DND-41 (cell line): ENCODE measurements at regions not wholly inside any gene's neighbourhood (a gene's known extent, or its start where the extent isn't known, plus 50 kb on each side); places are given as distances from the start of the nearest gene placed in this dataset.

Experiments
- ATAC-seq: fragments of 200-7000 bp; cut with Tn5 transposase; 3 replicates; pipeline ENCODE4 v1.9.1; 2021; ENCODE audit warnings: low read depth; ENCODE audit not compliant: insufficient read depth
- DNase-seq: peaks from one replicate; pipeline ENCODE4 v3.0.0-alpha.2; 2020
- H2AFZ ChIP-seq: 2 replicates; pipeline ENCODE4 v1.6.0; 2012; ENCODE audit warnings: low read depth, low read length
- H3K27ac ChIP-seq: 2 replicates; pipeline ENCODE4 v1.5.1; 2012; ENCODE audit warnings: low read length, inconsistent platforms
- H3K27me3 ChIP-seq: fragments of 200-600 bp; sonication (generic); 2 replicates; pipeline ENCODE4 v1.6.0; 2012; ENCODE audit warnings: low read length, mild to moderate bottlenecking, inconsistent platforms; ENCODE audit not compliant: insufficient read depth, poor library complexity
- H3K36me3 ChIP-seq: 2 replicates; pipeline ENCODE4 v1.5.1; 2012; ENCODE audit warnings: low read length, inconsistent platforms; ENCODE audit not compliant: insufficient read depth
- H3K4me1 ChIP-seq: 2 replicates; pipeline ENCODE4 v1.5.1; 2012; ENCODE audit warnings: mild to moderate bottlenecking, low read length; ENCODE audit not compliant: insufficient read depth
- H3K4me2 ChIP-seq: 2 replicates; pipeline ENCODE4 v1.6.0; 2012; ENCODE audit warnings: mild to moderate bottlenecking, moderate library complexity, low read length, inconsistent platforms; ENCODE audit not compliant: insufficient read depth
- H3K4me3 ChIP-seq, 2 experiments: fragments of 200-600 bp in 1 of 2; shearing (Covaris generic) in 1 of 2; 2 replicates each; pipeline ENCODE4 v1.5.1; 2012 to 2016; ENCODE audit warnings: inconsistent platforms in 2 of 2, low read length in 2 of 2, mild to moderate bottlenecking in 2 of 2, low read depth in 1 of 2, moderate library complexity in 1 of 2
- H3K79me2 ChIP-seq: 2 replicates; pipeline ENCODE4 v1.6.0; 2012; ENCODE audit warnings: low read length, inconsistent platforms; ENCODE audit not compliant: insufficient read depth
- H3K9ac ChIP-seq: 2 replicates; pipeline ENCODE4 v1.6.0; 2012; ENCODE audit warnings: low read depth, mild to moderate bottlenecking, inconsistent platforms, low read length, moderate library complexity
- H3K9me3 ChIP-seq: 2 replicates; pipeline ENCODE4 v1.5.1; 2012; ENCODE audit warnings: low read length, moderate library complexity, mild to moderate bottlenecking, inconsistent platforms; ENCODE audit not compliant: insufficient read depth, severe bottlenecking
- H4K20me1 ChIP-seq: 2 replicates; pipeline ENCODE4 v1.6.0; 2012; ENCODE audit warnings: low read length; ENCODE audit not compliant: insufficient read depth
- EZH2 ChIP-seq: IDR thresholded peaks from 3 replicates; pipeline ENCODE4 v1.6.1; 2012; ENCODE audit warnings: borderline replicate concordance, low read depth, mild to moderate bottlenecking, moderate library complexity, low read length, inconsistent platforms; ENCODE audit not compliant: severe bottlenecking
- TF ChIP-seq, protein P1 (sequence below): IDR thresholded peaks from 2 replicates; pipeline ENCODE4 v1.5.1; 2012; ENCODE audit warnings: borderline replicate concordance, low read length, moderate library complexity, mild to moderate bottlenecking; ENCODE audit not compliant: poor library complexity, severe bottlenecking; ENCODE audit errors: extremely low read depth

- ATAC-seq (no peak), DNase-seq (no peak)
- Histone ChIP-seq H3K27ac (no peak overlapping the region), H3K4me1 (peaks cover 8% of the 10 kb centered on the region), H4K20me1 (no peaks in the 10 kb centered on the region), H3K79me2 (no peaks in the 10 kb centered on the region), H3K27me3 (peaks cover 16% of the 10 kb centered on the region), H3K9me3 (no peaks in the 10 kb centered on the region), H2AFZ (no peak overlapping the region), H3K36me3 (no peaks in the 10 kb centered on the region), H3K4me3 (no peak overlapping the region), H3K4me2 (no peak overlapping the region), H3K9ac (no peak overlapping the region)
- TF ChIP-seq, protein P1, sequence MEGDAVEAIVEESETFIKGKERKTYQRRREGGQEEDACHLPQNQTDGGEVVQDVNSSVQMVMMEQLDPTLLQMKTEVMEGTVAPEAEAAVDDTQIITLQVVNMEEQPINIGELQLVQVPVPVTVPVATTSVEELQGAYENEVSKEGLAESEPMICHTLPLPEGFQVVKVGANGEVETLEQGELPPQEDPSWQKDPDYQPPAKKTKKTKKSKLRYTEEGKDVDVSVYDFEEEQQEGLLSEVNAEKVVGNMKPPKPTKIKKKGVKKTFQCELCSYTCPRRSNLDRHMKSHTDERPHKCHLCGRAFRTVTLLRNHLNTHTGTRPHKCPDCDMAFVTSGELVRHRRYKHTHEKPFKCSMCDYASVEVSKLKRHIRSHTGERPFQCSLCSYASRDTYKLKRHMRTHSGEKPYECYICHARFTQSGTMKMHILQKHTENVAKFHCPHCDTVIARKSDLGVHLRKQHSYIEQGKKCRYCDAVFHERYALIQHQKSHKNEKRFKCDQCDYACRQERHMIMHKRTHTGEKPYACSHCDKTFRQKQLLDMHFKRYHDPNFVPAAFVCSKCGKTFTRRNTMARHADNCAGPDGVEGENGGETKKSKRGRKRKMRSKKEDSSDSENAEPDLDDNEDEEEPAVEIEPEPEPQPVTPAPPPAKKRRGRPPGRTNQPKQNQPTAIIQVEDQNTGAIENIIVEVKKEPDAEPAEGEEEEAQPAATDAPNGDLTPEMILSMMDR: no peak
- TF ChIP-seq EZH2: no peak
Measured at GRCh38 chr6:27081931-27082330, 165.6 kb upstream of the PRSS16 start.

DNA sequence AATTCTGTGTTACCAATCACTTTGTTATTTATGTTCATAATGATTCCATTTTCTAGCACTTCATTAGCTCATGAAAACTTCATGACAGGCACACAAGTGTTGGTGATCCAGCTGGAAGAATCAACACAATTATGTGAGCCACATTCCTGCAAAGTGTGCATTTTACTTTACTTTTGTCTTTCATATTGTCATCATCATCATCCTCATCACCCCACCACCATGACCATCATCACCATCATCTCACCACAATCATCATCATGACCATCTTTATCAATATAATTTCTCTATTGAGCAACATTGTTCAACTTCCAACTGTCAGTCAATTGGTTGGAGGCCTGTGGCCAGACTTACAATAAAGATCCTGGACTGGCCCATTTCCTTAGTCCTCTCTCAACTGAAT lies 159.4 kb upstream of the PRSS16 start:
- Histone ChIP-seq H3K4me1 (peaks cover 11% of the 10 kb centered on the region; the same call in 1 of the 2 replicates), H3K27ac (no peak overlapping the region), H3K4me3 (no peak overlapping the region), H3K27me3 (peaks cover 28% of the 10 kb centered on the region), H2AFZ (no peak overlapping the region), H3K4me2 (no peak overlapping the region), H3K36me3 (no peaks in the 10 kb centered on the region), H3K9ac (no peak overlapping the region), H3K9me3 (no peaks in the 10 kb centered on the region), H3K79me2 (no peaks in the 10 kb centered on the region), H4K20me1 (no peaks in the 10 kb centered on the region)
- no peak for ATAC-seq
- no peak for DNase-seq
- TF ChIP-seq EZH2: no peak
- TF ChIP-seq, protein P1: no peak

DNA sequence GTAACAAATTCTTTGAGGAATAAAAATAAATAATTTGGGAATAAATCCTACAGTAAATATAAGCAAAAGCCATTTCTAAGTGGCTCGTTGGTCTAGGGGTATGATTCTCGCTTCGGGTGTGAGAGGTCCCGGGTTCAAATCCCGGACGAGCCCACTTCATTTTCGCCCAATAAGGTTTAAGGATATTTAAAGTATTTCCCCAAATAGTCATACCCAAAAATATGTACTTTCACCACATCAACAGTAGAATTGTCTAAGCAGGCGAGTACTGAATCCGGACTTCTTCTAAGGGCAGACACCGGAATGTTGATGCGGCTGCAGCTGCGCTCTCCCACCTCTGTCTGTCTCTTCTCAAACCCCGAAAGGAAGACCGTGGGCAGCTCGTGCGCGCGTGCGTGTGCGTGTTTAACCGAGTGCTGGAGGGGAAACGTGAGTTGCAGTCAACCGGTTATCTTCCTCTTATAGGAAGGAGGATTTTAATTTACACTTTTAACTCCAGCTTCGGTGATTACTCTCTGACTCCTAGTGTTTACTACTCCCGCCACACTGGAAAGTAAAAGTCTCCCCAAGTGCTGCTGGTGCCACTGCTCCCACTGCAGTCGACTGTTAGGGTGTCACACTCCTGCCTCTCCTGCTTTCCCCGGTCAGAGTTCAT lies 155.7 kb upstream of the PRSS16 start:
- Histone ChIP-seq H4K20me1 (no peaks in the 10 kb centered on the region), H3K36me3 (no peaks in the 10 kb centered on the region), H3K27ac (no peak overlapping the region), H3K4me1 (peaks cover 11% of the 10 kb centered on the region; the same call in 1 of the 2 replicates), H3K9me3 (no peaks in the 10 kb centered on the region), H3K4me2 (peak overlapping the region; percentile 75), H3K79me2 (no peaks in the 10 kb centered on the region), H2AFZ (peak overlapping the region; percentile 71), H3K9ac (peak overlapping the region; percentile 51), H3K27me3 (peaks cover 24% of the 10 kb centered on the region), H3K4me3 (peak overlapping the region; percentile 25 to 59; a peak in 3 of 4 replicates)
- peak; percentile 15 for TF ChIP-seq EZH2
- TF ChIP-seq, protein P1: no peak
- ATAC-seq (peak; percentile 86), DNase-seq (peak; percentile 53)
